HG03565 (cell line): ENCODE measurements at regions not wholly inside any gene's neighbourhood (a gene's known extent, or its start where the extent isn't known, plus 50 kb on each side); places are given as distances from the start of the nearest gene placed in this dataset.
A peak's percentile ranks its signal among the peaks of the same experiment; 100 is the strongest.

Experiments
- ATAC-seq: cut with Tn5 transposase; IDR thresholded peaks from one replicate; pipeline ENCODE4 v1.9.1; 2021; ENCODE audit warnings: mild to moderate bottlenecking, moderate library complexity; ENCODE audit not compliant: unreplicated experiment

DNA sequence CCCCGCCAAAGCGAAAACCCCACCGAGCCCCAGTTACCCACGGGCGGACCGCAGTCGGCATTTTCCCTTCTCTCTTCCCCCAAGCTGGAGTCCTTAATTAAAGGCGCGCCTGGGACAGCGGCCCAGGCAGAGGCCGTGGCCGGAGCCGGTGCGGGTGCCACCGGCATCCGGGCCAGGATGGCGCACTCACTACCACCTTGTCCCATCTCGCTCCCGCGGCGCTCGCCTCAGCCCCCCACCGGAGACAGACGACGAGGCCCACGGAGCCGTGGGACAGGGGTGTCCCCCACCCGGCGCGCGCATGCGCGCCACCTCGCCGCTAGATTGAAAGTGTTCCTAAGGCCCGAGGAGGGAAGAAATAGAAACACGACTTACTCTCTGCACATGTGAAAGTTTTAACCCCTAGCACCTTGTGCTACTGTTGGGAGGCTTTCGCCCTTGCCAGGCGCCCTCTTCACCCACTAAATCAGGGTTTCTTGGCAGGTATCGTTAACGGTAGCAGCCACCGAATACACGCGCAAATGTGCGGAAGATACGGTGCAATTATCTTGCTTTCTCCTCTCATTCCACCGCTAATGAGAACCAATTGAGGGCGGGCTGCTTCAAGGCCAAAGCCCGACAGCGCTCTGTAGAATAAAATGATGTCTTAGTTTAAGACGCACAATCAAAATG, 64.3 kb upstream of the CCDC160 start:
- ATAC-seq: no peak

DNA sequence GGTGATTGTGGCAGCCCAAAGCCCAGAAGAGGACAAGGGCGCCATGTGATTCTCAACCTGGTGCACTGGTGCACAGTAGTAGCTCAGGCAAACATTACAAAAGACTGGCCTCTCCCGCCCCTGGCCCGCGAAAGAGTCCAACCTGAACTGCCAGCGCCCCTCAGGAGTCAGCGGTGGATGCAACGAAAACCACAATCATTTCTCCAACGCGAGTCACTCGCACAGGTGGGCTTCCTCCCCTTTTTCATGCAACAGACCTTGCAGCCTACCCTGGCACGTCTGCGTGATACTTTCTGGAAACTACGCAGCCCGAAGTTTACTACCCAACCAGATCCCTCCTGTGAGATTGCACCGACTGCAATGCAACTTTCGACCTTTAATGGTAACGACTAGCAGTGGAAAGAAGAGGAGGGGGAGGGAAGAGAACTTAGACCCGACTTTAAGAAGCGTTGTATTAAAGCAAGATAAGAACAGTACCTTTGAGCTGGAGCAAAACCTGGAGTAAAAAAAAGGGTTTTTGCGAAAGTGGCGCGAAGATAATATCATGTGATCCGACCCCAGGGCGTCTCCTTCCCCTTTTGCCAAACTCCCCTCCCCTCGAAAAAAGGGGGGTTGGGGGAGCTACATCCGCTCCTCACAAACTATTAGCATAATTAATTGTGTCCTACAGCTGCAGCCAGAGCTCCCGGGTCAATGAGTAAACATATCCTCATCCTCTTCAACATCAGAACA, 63.3 kb upstream of the CCDC160 start:
- ATAC-seq: no peak

DNA sequence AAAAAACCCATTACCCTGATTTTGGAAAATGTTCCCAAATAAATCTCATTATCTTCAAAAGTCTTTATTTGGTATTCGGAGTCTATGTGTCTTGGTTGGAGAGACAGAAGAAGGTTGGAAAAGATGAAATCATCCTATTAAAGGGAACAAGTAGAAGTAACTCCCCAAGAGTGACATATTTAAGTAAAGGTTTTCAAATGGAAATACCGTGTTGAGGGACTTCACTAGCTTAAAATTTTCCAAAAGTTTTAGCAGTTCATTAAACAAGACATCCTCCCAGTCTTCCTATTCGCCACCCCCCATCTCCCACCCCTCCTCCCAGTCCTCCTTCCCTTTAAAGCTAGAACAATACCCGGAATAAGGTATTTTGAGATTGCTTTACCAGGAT, 62.7 kb upstream of the CCDC160 start:
- ATAC-seq: no peak

DNA sequence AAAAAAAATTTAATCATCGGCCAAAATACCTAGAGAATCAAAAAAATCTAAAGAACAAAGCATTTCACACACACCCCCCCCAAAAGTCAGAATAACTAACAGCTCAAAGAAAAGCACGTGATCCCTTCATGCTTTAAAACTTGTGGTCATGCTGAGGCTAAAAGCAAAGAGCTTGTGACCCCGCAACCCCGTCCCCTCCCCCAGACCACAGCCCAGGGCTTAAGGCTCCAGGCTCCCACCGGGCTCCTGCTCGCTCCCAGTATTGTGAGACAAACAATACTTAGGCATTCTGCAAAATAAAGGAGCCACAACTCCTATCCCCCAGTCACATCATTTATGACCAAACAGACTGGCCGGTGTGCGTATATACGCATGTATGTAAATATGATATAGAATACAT, 62.1 kb upstream of the CCDC160 start:
- ATAC-seq: no peak

DNA sequence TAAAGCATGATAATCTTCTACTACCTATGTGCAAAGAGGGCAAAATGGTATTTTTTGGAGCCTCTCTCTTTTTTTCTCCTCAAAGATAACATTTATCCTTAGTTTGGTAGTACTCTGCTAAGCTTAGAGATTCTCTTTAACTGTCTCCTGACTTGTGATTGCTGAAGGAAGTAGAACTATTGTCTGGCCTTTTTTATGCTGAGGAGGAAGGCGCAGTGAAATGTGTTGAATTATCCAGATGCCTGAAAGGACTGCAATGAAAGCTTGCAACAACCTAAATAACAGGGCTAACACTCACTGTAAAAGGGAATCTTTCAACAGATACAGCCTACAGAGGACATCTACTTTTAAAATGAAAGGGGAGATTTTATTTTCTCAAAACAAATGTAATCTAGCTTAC, 59.5 kb upstream of the CCDC160 start:
- ATAC-seq: no peak

DNA sequence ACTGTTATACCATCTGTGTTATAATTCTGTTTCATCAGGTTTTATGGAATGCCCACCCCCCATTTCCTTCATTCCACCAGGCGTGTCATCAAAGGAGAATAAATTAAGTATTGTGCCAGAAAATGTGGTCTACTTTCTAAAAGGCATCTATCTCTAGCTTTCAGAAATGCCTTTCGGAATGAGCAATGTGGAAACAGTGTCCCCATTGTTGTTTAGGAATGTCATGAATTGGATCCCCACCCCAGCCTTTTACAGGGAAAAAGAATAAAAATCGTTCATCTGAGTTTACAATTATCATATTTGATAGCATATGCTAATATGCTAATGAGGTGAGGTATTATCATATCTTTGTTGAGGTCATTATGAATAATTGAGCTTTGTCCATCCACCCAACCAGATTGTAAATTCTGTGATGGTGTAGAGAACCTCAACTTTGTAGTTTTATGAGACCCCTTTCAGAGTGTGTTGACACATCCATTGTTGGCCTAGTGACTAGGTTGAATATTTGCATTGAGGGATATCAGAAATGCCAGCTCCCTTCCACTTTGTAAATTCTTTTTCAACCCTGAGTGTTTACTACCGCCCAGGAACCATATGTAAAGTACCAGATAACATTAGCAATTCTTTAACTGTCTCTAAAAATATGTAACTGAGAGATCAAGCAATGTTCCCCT, 56.2 kb upstream of the CCDC160 start:
- no peak for ATAC-seq

DNA sequence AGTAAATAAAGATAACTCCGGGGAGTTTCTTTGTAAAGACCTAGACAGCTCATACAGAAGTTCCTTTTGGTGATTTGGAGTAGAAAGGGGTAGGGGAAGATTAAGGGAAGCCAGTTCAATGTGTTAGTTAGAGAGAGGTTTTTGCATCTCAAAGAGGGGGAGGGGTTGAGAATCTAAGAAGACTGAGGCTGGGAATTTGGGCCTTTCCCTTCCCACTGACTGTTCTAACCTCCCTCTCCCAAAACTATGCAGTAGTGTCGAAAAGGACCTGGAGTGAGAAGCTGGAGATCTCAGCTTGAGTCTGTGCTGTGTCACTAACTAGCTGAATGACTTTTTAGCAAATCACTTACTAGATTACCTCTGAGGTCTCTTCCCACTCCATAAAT, 55.7 kb upstream of the CCDC160 start:
- no peak for ATAC-seq

DNA sequence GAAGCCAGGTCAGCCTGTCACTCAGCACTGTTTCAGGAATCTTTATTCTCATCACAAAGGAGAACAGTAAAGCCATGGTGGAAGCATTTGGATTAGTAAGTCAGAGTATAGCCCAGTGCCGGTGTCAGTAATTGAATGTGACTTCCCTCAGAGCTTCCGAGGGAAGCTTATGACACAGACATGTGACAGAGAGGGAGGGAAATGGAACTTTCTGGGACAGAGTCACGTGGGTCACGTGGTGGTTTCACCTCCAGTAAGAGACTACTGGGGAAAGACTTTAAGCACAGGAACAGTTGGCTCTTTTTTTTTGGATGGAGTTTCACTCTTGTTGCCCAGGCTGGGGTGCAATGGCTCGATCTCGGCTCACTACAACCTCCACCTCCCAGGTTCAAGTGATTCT, 53.3 kb upstream of the CCDC160 start:
- no peak for ATAC-seq

DNA sequence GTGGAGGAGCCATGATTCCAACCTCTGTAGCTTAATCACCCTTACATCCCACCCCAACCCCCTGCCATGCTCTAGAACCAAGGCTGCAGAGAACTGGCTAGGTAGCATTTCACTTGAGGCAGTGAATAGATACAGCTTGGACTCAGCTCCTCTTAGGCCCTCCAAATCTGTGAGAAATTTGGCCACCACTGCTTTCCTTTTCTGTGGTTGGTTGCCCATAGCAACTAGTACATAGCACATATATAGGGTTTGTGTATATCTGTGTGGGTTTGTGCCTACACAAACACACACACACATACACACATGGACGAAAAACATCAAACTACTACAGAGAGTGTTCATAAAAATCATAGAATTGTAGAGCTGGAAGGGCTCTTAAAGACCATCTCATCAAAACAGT, 52.0 kb upstream of the CCDC160 start:
- no peak for ATAC-seq

DNA sequence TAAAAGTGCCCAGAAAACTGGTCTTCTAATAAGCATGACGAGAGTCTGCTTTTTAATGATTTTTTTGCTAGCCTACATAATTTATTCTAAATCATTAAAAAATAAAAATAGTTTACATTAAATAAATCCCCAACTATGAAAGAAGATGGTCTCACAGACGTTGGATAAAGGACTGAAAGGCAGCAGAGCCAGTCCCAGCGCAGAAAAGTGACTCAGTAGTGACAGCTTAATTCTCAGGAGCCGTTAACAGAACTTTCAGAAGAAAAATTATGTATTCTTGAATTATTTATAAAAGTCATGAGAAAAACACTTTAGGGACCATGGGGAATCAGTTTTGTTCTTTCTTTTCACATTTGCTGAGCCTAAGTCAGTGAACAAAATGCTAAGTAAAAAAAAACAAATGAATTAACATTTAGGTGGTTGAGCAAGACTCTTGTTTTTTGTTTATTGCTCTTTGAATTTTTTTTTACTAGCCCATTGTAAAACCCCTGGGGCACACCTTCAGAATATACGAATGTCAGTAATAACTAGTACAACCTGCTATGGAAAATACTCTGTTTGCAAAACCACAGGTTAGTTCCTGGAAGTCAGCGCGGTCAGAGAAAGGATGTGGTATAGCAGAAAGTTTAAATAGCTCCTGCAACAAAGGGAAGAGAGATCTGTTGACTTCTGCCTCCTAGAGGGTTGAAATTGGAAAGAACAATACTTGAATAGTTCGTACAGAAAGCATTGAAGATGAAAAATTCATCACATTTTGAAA, 50.4 kb upstream of the CCDC160 start:
- ATAC-seq: peak; percentile 81
